Panc1 (cell line): ENCODE measurements at regions not wholly inside any gene's neighbourhood (a gene's known extent, or its start where the extent isn't known, plus 50 kb on each side); places are given as distances from the start of the nearest gene placed in this dataset.

Experiments used
- POLR2AphosphoS5 ChIP-seq: IDR thresholded peaks from 2 replicates; pipeline ENCODE4 v1.6.1; 2012; ENCODE audit warnings: mild to moderate bottlenecking, low read depth, low read length, moderate library complexity
- TF ChIP-seq, protein P1 (sequence below): fragments of 450-650 bp; IDR thresholded peaks from 2 replicates; pipeline ENCODE4 v1.5.1; 2017; ENCODE audit warnings: mild to moderate bottlenecking

DNA sequence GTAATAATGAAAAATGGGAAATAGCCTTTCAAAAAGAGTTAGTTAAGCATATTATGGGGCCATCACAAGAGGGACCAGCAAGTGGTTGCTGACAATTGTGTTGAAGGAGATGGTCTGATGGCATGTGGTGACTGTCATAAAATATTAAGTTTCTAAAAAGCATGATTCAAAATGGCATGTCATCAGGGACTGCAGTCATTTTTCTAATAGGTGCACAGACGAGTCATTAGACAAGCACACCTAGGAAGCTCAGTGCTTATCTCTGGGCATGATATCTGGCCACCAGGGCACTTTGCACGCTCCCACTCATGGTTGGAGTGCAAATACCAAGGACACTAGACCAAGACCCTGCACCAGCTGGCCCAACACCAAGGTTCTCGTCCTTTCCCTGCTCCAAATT is 226.5 kb downstream of the ANKRD60 start:
- TF ChIP-seq, protein P1, sequence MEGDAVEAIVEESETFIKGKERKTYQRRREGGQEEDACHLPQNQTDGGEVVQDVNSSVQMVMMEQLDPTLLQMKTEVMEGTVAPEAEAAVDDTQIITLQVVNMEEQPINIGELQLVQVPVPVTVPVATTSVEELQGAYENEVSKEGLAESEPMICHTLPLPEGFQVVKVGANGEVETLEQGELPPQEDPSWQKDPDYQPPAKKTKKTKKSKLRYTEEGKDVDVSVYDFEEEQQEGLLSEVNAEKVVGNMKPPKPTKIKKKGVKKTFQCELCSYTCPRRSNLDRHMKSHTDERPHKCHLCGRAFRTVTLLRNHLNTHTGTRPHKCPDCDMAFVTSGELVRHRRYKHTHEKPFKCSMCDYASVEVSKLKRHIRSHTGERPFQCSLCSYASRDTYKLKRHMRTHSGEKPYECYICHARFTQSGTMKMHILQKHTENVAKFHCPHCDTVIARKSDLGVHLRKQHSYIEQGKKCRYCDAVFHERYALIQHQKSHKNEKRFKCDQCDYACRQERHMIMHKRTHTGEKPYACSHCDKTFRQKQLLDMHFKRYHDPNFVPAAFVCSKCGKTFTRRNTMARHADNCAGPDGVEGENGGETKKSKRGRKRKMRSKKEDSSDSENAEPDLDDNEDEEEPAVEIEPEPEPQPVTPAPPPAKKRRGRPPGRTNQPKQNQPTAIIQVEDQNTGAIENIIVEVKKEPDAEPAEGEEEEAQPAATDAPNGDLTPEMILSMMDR = no peak
- no peak for TF ChIP-seq POLR2AphosphoS5
